Vagina (tissue), 2 donors: ENCODE measurements at regions not wholly inside any gene's neighbourhood (a gene's known extent, or its start where the extent isn't known, plus 50 kb on each side); places are given as distances from the start of the nearest gene placed in this dataset.

ENCODE experiments used
- DNase-seq, 2 donors: peaks; one replicate each; pipeline ENCODE4 v3.0.0-alpha.2; 2017; ENCODE audit errors: extremely low spot score in 2 of 2
- H3K27ac ChIP-seq: fragments of 200-600 bp; sonication (generic); one replicate; pipeline ENCODE4 v1.5.1; 2019
- H3K27me3 ChIP-seq: fragments of 200-600 bp; sonication (generic); one replicate; pipeline ENCODE4 v1.5.1; 2019
- H3K36me3 ChIP-seq, 2 donors: fragments of 200-600 bp; sonication (generic); one replicate each; pipeline ENCODE4 v1.5.1; 2017 to 2019
- H3K4me1 ChIP-seq: fragments of 200-600 bp; sonication (generic); one replicate; pipeline ENCODE4 v1.5.1; 2019
- H3K4me3 ChIP-seq, 2 donors: fragments of 200-600 bp; sonication (generic); 1 replicate in 1 of 2; 2 replicates in 1 of 2; pipeline ENCODE4 v1.5.1; 2016 to 2019
- H3K9me3 ChIP-seq: fragments of 200-600 bp; sonication (generic); one replicate; pipeline ENCODE4 v1.5.1; 2019
- CTCF ChIP-seq, 3 experiments: fragments of 450-650 bp in 2 of 3; fragments of 200-600 bp in 1 of 3; sonication (generic) in 1 of 3; IDR thresholded peaks; one replicate each; pipeline ENCODE4 v1.5.1; 2017 to 2019; ENCODE audit warnings: antibody characterized with exemption in 3 of 3, mild to moderate bottlenecking in 2 of 3, moderate library complexity in 2 of 3
- POLR2A ChIP-seq, 2 donors: fragments of 450-650 bp; IDR thresholded peaks; one replicate each; pipeline ENCODE4 v1.6.1; 2017; ENCODE audit warnings: antibody characterized with exemption in 2 of 2, mild to moderate bottlenecking in 2 of 2, moderate library complexity in 2 of 2
- POLR2AphosphoS5 ChIP-seq, 2 donors: sonication (generic); formaldehyde crosslinking; IDR thresholded peaks; one replicate each; pipeline ENCODE4 v1.9.0; 2017; ENCODE audit warnings: antibody characterized with exemption in 2 of 2, mild to moderate bottlenecking in 2 of 2, low read depth in 1 of 2; ENCODE audit not compliant: insufficient read depth in 1 of 2
- intact Hi-C: fragments of 100-400 bp; cut with DNase I; formaldehyde crosslinking; loops from one replicate; pipeline ENCODE4 v1.15.1; 2023

- DNase-seq, result no peak
- TF ChIP-seq POLR2AphosphoS5 (IDR thresholded peaks at IDR 0.05; ENCODE audit: insufficient read depth in 1 of 2, low read depth in 1 of 2) (no peak), CTCF (IDR thresholded peaks at IDR 0.05) (no peak), POLR2A (IDR thresholded peaks at IDR 0.05) (no peak)
- intact Hi-C loops, result no loop called here
Observed at GRCh38 chr1:78234496-78234895, 188.7 kb downstream of the GIPC2 start.

GRCh38 chr1:78236716-78237115 is 190.9 kb downstream of the GIPC2 start:
- no peak for DNase-seq
- intact Hi-C loops, result no loop called here
- Histone ChIP-seq H3K36me3 (no peaks in the 10 kb centered on the region), H3K4me1 (peaks cover 10% of the 10 kb centered on the region), H3K9me3 (no peaks in the 10 kb centered on the region), H3K27ac (no peak overlapping the region), H3K27me3 (no peaks in the 10 kb centered on the region), H3K4me3 (no peak overlapping the region)
- TF ChIP-seq POLR2AphosphoS5 (IDR thresholded peaks at IDR 0.05; ENCODE audit: insufficient read depth in 1 of 2, low read depth in 1 of 2) (no peak), POLR2A (IDR thresholded peaks at IDR 0.05) (no peak), CTCF (IDR thresholded peaks at IDR 0.05) (no peak)

More at GRCh38 chr1:78234496-78234895, 188.7 kb downstream of the GIPC2 start:
- H3K36me3 ChIP-seq, result no peaks in the 10 kb centered on the region
- no peaks in the 10 kb centered on the region for H3K27me3 ChIP-seq
- no peak overlapping the region for H3K27ac ChIP-seq
- no peaks in the 10 kb centered on the region for H3K4me1 ChIP-seq
- no peaks in the 10 kb centered on the region for H3K9me3 ChIP-seq
- H3K4me3 ChIP-seq, result no peak overlapping the region

GRCh38 chr1:78237364-78237916 is 191.7 kb downstream of the GIPC2 start:
- Histone ChIP-seq H3K4me1 (peaks cover 10% of the 10 kb centered on the region), H3K4me3 (no peak overlapping the region), H3K27ac (no peak overlapping the region), H3K36me3 (no peaks in the 10 kb centered on the region), H3K27me3 (no peaks in the 10 kb centered on the region), H3K9me3 (no peaks in the 10 kb centered on the region)
- no peak for DNase-seq
- intact Hi-C loops, result no loop called here
- TF ChIP-seq POLR2A (IDR thresholded peaks at IDR 0.05), result no peak
- TF ChIP-seq POLR2AphosphoS5 (IDR thresholded peaks at IDR 0.05; ENCODE audit: insufficient read depth in 1 of 2, low read depth in 1 of 2), result peak in 1 of 2 donors; percentile 36

GRCh38 chr1:78240191-78240590 is 194.4 kb downstream of the GIPC2 start:
- Histone ChIP-seq H3K27me3 (no peaks in the 10 kb centered on the region), H3K9me3 (no peaks in the 10 kb centered on the region), H3K4me1 (peaks cover 10% of the 10 kb centered on the region), H3K4me3 (no peak overlapping the region), H3K36me3 (no peaks in the 10 kb centered on the region), H3K27ac (no peak overlapping the region)
- DNase-seq, result no peak
- TF ChIP-seq CTCF (IDR thresholded peaks at IDR 0.05), result no peak
- TF ChIP-seq POLR2AphosphoS5 (IDR thresholded peaks at IDR 0.05; ENCODE audit: insufficient read depth in 1 of 2, low read depth in 1 of 2), result no peak
- no peak for TF ChIP-seq POLR2A (IDR thresholded peaks at IDR 0.05)
- intact Hi-C loops, result no loop called here

GRCh38 chr1:78240755-78241154 is 195.0 kb downstream of the GIPC2 start:
- TF ChIP-seq CTCF (IDR thresholded peaks at IDR 0.05) (no peak), POLR2AphosphoS5 (IDR thresholded peaks at IDR 0.05; ENCODE audit: insufficient read depth in 1 of 2, low read depth in 1 of 2) (no peak), POLR2A (IDR thresholded peaks at IDR 0.05) (no peak)
- H3K9me3 ChIP-seq, result no peaks in the 10 kb centered on the region
- DNase-seq, result no peak
- peaks cover 10% of the 10 kb centered on the region for H3K4me1 ChIP-seq
- no peaks in the 10 kb centered on the region for H3K27me3 ChIP-seq
- no peaks in the 10 kb centered on the region for H3K36me3 ChIP-seq
- H3K27ac ChIP-seq, result no peak overlapping the region
- no peak overlapping the region for H3K4me3 ChIP-seq
- intact Hi-C loops, result no loop called here
